ENCODE measurements at regions not wholly inside any gene's neighbourhood (a gene's known extent, or its start where the extent isn't known, plus 50 kb on each side); places are given as distances from the start of the nearest gene placed in this dataset.
"Not testable (repeated sequence)": the region's sequence is repeated elsewhere in the genome, so short reads cannot be mapped to it uniquely, and the experiment has no call there.

GRCh38 chr15:34653992-34654391 lies 70.5 kb upstream of the GOLGA8B start (continued):
- no peak for TF ChIP-seq TSHZ2 (CRISPR knock-in tag; IDR thresholded peaks at IDR 0.05)
- no peak for TF ChIP-seq ARNTL (CRISPR knock-in tag; IDR thresholded peaks at IDR 0.05; ENCODE audit: borderline replicate concordance, low read depth)
- TF ChIP-seq ZFP3 (CRISPR knock-in tag; IDR thresholded peaks at IDR 0.05) = no peak

- not testable (repeated sequence) for ATAC-seq
Measured at GRCh38 chr15:34653326-34653725, 69.9 kb upstream of the GOLGA8B start.

GRCh38 chr15:34652726-34653033 lies 69.2 kb upstream of the GOLGA8B start:
- ATAC-seq = no peak
- no peak for TF ChIP-seq CSRNP3 (CRISPR knock-in tag; IDR thresholded peaks at IDR 0.05)
- TF ChIP-seq OSR1 (CRISPR knock-in tag; IDR thresholded peaks at IDR 0.05) = no peak
- TF ChIP-seq CREB5 (CRISPR knock-in tag; IDR thresholded peaks at IDR 0.05; ENCODE audit: low read depth) = no peak
- TF ChIP-seq SNAI2 (CRISPR knock-in tag; IDR thresholded peaks at IDR 0.05) = no peak
- TF ChIP-seq PPARA (CRISPR knock-in tag; IDR thresholded peaks at IDR 0.05; ENCODE audit: borderline replicate concordance) = no peak
- no peak for TF ChIP-seq BACH2 (CRISPR knock-in tag; IDR thresholded peaks at IDR 0.05; ENCODE audit: borderline replicate concordance)
- TF ChIP-seq POU6F1 (CRISPR knock-in tag; IDR thresholded peaks at IDR 0.05; ENCODE audit: borderline replicate concordance, low read depth) = no peak
- TF ChIP-seq ESRRG (CRISPR knock-in tag; IDR thresholded peaks at IDR 0.05) = no peak
- no peak for TF ChIP-seq ZNF70 (CRISPR knock-in tag; IDR thresholded peaks at IDR 0.05)
- TF ChIP-seq ZFP30 (CRISPR knock-in tag; IDR thresholded peaks at IDR 0.05) = no peak
- TF ChIP-seq ZNF565 (CRISPR knock-in tag; conservative IDR thresholded peaks at IDR 0.05; ENCODE audit: low read depth) = no peak
- TF ChIP-seq CSDC2 (CRISPR knock-in tag; IDR thresholded peaks at IDR 0.05) = no peak
- no peak for TF ChIP-seq ZC3H10 (CRISPR knock-in tag; IDR thresholded peaks at IDR 0.05)
- TF ChIP-seq ARNTL (CRISPR knock-in tag; IDR thresholded peaks at IDR 0.05; ENCODE audit: borderline replicate concordance, low read depth) = no peak

- TF ChIP-seq GLIS3 (CRISPR knock-in tag; IDR thresholded peaks at IDR 0.05) (no peak), ZC3H10 (CRISPR knock-in tag; IDR thresholded peaks at IDR 0.05) (no peak), ZNF565 (CRISPR knock-in tag; conservative IDR thresholded peaks at IDR 0.05; ENCODE audit: low read depth) (no peak), TCF4 (CRISPR knock-in tag; IDR thresholded peaks at IDR 0.05; ENCODE audit: borderline replicate concordance) (no peak), OSR1 (CRISPR knock-in tag; IDR thresholded peaks at IDR 0.05) (no peak), POU6F1 (CRISPR knock-in tag; IDR thresholded peaks at IDR 0.05; ENCODE audit: borderline replicate concordance, low read depth) (no peak), ISL1 (CRISPR knock-in tag; IDR thresholded peaks at IDR 0.05) (no peak), ZNF8 (CRISPR knock-in tag; IDR thresholded peaks at IDR 0.05) (no peak), ZFP30 (CRISPR knock-in tag; IDR thresholded peaks at IDR 0.05) (no peak)
- ATAC-seq = no peak
Measured at GRCh38 chr15:34651997-34652725, 68.7 kb upstream of the GOLGA8B start.

Measured in SK-N-SH treated with all-trans-retinoic acid at 6 μM for 48 hours (cell line).